ENCODE measurements at regions not wholly inside any gene's neighbourhood (a gene's known extent, or its start where the extent isn't known, plus 50 kb on each side); places are given as distances from the start of the nearest gene placed in this dataset.

DNA sequence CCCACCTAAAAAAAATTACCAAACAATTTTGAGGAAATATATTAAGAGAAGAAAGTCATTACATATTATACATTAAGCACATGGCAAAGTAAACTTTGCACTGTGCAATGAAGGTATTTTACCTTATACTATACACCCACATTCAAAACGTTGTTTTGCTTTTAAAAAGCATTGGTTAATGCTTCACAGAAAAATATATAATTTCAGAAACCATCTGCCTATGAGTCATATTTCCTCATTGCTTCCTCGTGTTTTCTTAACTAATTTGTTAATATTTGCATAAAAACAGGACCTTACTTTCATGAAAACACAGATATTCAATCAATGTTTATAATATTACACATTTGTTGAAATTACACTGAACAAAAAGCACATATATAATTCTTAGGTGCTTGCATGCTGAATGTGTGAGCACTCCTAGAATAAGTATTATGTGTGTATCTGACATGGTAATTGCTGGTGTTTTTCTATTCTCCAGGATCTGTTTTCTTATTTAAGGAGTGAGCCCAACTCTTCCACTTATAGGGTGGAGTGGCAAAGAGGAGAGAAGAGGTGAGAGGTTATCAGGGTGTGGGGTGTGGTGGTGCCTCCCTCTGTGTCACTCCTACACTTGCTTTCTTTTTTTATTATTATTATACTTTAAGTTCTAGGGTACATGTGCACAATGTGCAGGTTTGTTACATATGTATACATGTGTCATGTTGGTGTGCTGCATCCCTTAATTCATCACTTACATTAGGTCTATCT, 95.1 kb upstream of the IQCM start (continued):
- no peak for TF ChIP-seq NR2F1 (CRISPR knock-in tag; IDR thresholded peaks at IDR 0.05)
- TF ChIP-seq LCORL (IDR thresholded peaks at IDR 0.05) = no peak
- TF ChIP-seq LCORL (CRISPR knock-in tag; IDR thresholded peaks at IDR 0.05) = no peak
- no peak for TF ChIP-seq KLF9 (CRISPR knock-in tag; IDR thresholded peaks at IDR 0.05; ENCODE audit: low read depth)
- TF ChIP-seq ZBTB7B (CRISPR knock-in tag; IDR thresholded peaks at IDR 0.05) = no peak
- TF ChIP-seq RBM39 (IDR thresholded peaks at IDR 0.05; ENCODE audit: low read depth, low read length, poor library complexity, severe bottlenecking) = no peak
- no peak for TF ChIP-seq HIVEP1 (CRISPR knock-in tag; IDR thresholded peaks at IDR 0.05)

GRCh38 chr4:149911354-149911753, 95.7 kb upstream of the IQCM start:
- DNase-seq (ENCODE audit: low spot score) (no peak), ATAC-seq (no peak), FAIRE-seq (no peak)
- in situ Hi-C loops (cut with HindIII; ENCODE audit: extremely low pct_ligation_motif_present, low pct_unique_long_range_greater_than_20kb) (no loop called here), intact Hi-C loops (cut with micrococcal nuclease; ENCODE audit: unreplicated experiment) (no loop called here)
- CTCF ChIA-PET (ENCODE audit: low intra/inter-chr PET ratio, low total read pairs) = no interaction called here
- Histone ChIP-seq H3K4me1 (ENCODE audit: insufficient read depth, low read length) (no peaks in the 10 kb centered on the region), H3K9me3 (ENCODE audit: low read length) (no peaks in the 10 kb centered on the region), H3K9ac (ENCODE audit: insufficient read depth, low read depth, low read length) (no peak overlapping the region), H3K36me3 (replicated peaks in 1 of 2; ENCODE audit: control insufficient read depth in 1 of 2, insufficient read depth in 2 of 2, low read length in 2 of 2) (no peaks in the 10 kb centered on the region), H2AFZ (ENCODE audit: low read length) (no peak overlapping the region), H3K27ac (ENCODE audit: extremely low read length, insufficient read depth, low read length) (no peak overlapping the region), H3K4me2 (ENCODE audit: low read depth, low read length) (no peak overlapping the region), H4K20me1 (ENCODE audit: insufficient read depth, low read length) (no peaks in the 10 kb centered on the region), H3K4me3 (replicated peaks in 1 of 3; ENCODE audit: insufficient read depth in 1 of 3, low read depth in 2 of 3, low read length in 3 of 3) (no peak overlapping the region), H3K27me3 (ENCODE audit: control insufficient read depth in 1 of 2, insufficient read depth in 2 of 2, low read length in 2 of 2) (no peaks in the 10 kb centered on the region), H3K79me2 (ENCODE audit: insufficient read depth, low read length) (no peaks in the 10 kb centered on the region)
- POLR2A ChIA-PET = no interaction called here
- WGBS (ENCODE audit: low lambda C conversion rate) = 11% methylated on average over 5 of the region's 5 CpGs
- no TSS peak for BruUV-seq (replicated peaks)
- TF ChIP-seq ARID4A (CRISPR knock-in tag; IDR thresholded peaks at IDR 0.05; ENCODE audit: borderline replicate concordance) = no peak
- TF ChIP-seq ZNF354B (CRISPR knock-in tag; IDR thresholded peaks at IDR 0.05) = no peak
- TF ChIP-seq ZNF674 (CRISPR knock-in tag; IDR thresholded peaks at IDR 0.05; ENCODE audit: low read depth) = no peak
- TF ChIP-seq PHF21A (CRISPR knock-in tag; IDR thresholded peaks at IDR 0.05) = no peak
- no peak for TF ChIP-seq PAWR (CRISPR knock-in tag; IDR thresholded peaks at IDR 0.05; ENCODE audit: borderline replicate concordance)
- no peak for TF ChIP-seq ZFP62 (CRISPR knock-in tag; IDR thresholded peaks at IDR 0.05)
- no peak for TF ChIP-seq POLR2AphosphoS2 (IDR thresholded peaks at IDR 0.05; ENCODE audit: low read depth, low read length)
- TF ChIP-seq NFYB (CRISPR knock-in tag; IDR thresholded peaks at IDR 0.05) = no peak
- TF ChIP-seq, protein P1, sequence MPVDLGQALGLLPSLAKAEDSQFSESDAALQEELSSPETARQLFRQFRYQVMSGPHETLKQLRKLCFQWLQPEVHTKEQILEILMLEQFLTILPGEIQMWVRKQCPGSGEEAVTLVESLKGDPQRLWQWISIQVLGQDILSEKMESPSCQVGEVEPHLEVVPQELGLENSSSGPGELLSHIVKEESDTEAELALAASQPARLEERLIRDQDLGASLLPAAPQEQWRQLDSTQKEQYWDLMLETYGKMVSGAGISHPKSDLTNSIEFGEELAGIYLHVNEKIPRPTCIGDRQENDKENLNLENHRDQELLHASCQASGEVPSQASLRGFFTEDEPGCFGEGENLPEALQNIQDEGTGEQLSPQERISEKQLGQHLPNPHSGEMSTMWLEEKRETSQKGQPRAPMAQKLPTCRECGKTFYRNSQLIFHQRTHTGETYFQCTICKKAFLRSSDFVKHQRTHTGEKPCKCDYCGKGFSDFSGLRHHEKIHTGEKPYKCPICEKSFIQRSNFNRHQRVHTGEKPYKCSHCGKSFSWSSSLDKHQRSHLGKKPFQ (CRISPR knock-in tag; IDR thresholded peaks at IDR 0.05; ENCODE audit: insufficient replicate concordance) = no peak
- TF ChIP-seq ONECUT2 (CRISPR knock-in tag; IDR thresholded peaks at IDR 0.05) = no peak
- no peak for TF ChIP-seq XBP1 (CRISPR knock-in tag; IDR thresholded peaks at IDR 0.05)
- no peak for TF ChIP-seq NCOR1 (IDR thresholded peaks at IDR 0.05; ENCODE audit: borderline replicate concordance, low read length)
